HepG2 (cell line): ENCODE measurements at regions not wholly inside any gene's neighbourhood (a gene's known extent, or its start where the extent isn't known, plus 50 kb on each side); places are given as distances from the start of the nearest gene placed in this dataset.

ENCODE experiments used
- EP300 ChIP-seq, 3 experiments: sonication (generic) in 1 of 3; formaldehyde crosslinking in 1 of 3; IDR thresholded peaks; 2 replicates each; pipeline versions ENCODE4 v1.5.1 to v1.6.1; 2011 to 2020; ENCODE audit warnings: low read depth in 2 of 3, low read length in 2 of 3, borderline replicate concordance in 1 of 3, improper control_type of control experiment in 1 of 3, mild to moderate bottlenecking in 1 of 3, missing genetic modification reagents in 1 of 3, moderate library complexity in 1 of 3
- FOXA3 ChIP-seq: IDR thresholded peaks from 2 replicates; pipeline ENCODE4 v1.6.1; 2016; ENCODE audit warnings: missing genetic modification reagents, missing compliant biosample characterization
- HDAC2 ChIP-seq: sonication (generic); formaldehyde crosslinking; IDR thresholded peaks from 2 replicates; pipeline ENCODE4 v1.4.0; 2020; ENCODE audit warnings: missing genetic modification reagents
- HMG20A ChIP-seq: IDR thresholded peaks from 2 replicates; pipeline ENCODE4 v1.6.1; 2016; ENCODE audit warnings: borderline replicate concordance
- LCORL ChIP-seq, 2 experiments: fragments of 450-650 bp in 1 of 2; sonication (generic) in 1 of 2; formaldehyde crosslinking in 1 of 2; IDR thresholded peaks; 2 replicates each; pipeline versions ENCODE4 v1.5.0 to v1.6.1; 2017 to 2020; ENCODE audit warnings: antibody characterized with exemption in 1 of 2, missing genetic modification reagents in 1 of 2
- MYNN ChIP-seq: sonication (generic); formaldehyde crosslinking; IDR thresholded peaks from 2 replicates; pipeline ENCODE4 v1.4.0; 2020; ENCODE audit warnings: mild to moderate bottlenecking, low read depth, missing genetic modification reagents
- NCOR1 ChIP-seq: fragments of 200-600 bp; sonication (generic); IDR thresholded peaks from 2 replicates; pipeline ENCODE4 v1.7.0; 2017; ENCODE audit warnings: antibody characterized with exemption, low read length, borderline replicate concordance
- SAP130 ChIP-seq: IDR thresholded peaks from 2 replicates; pipeline ENCODE4 v1.6.1; 2016; ENCODE audit warnings: low read depth
- SIX1 ChIP-seq: sonication (generic); formaldehyde crosslinking; IDR thresholded peaks from 2 replicates; pipeline ENCODE4 v1.4.0; 2020; ENCODE audit warnings: missing genetic modification reagents, borderline replicate concordance
- SOX5 ChIP-seq: IDR thresholded peaks from 2 replicates; pipeline ENCODE4 v1.6.1; 2016; ENCODE audit warnings: borderline replicate concordance
- SP5 ChIP-seq: IDR thresholded peaks from 2 replicates; pipeline ENCODE4 v1.6.1; 2016; ENCODE audit warnings: low read depth, borderline replicate concordance
- STAT5B ChIP-seq: sonication (generic); formaldehyde crosslinking; IDR thresholded peaks from 2 replicates; pipeline ENCODE4 v1.4.0; 2020; ENCODE audit warnings: missing genetic modification reagents
- TAF15 ChIP-seq: fragments of 200-400 bp; formaldehyde crosslinking; IDR thresholded peaks from one replicate; pipeline ENCODE4 v1.6.1; 2018; ENCODE audit warnings: mild to moderate bottlenecking, low read depth, low read length; ENCODE audit not compliant: poor library complexity, severe bottlenecking
- TBX2 ChIP-seq: sonication (generic); formaldehyde crosslinking; IDR thresholded peaks from 2 replicates; pipeline ENCODE4 v1.5.0; 2020; ENCODE audit warnings: missing genetic modification reagents, mild to moderate bottlenecking, borderline replicate concordance
- TRIM24 ChIP-seq: sonication (generic); formaldehyde crosslinking; IDR thresholded peaks from 2 replicates; pipeline ENCODE4 v1.8.0; 2022; ENCODE audit warnings: mild to moderate bottlenecking, missing genetic modification reagents
- ZNF34 ChIP-seq: sonication (generic); formaldehyde crosslinking; IDR thresholded peaks from 2 replicates; pipeline ENCODE4 v1.4.0; 2020; ENCODE audit warnings: mild to moderate bottlenecking, missing genetic modification reagents, borderline replicate concordance
- ZNF484 ChIP-seq: sonication (generic); formaldehyde crosslinking; IDR thresholded peaks from 2 replicates; pipeline ENCODE4 v1.5.1; 2020; ENCODE audit warnings: mild to moderate bottlenecking, low read depth, missing genetic modification reagents, borderline replicate concordance
- ZNF672 ChIP-seq: sonication (generic); formaldehyde crosslinking; IDR thresholded peaks from 2 replicates; pipeline ENCODE4 v1.8.1; 2022; ENCODE audit warnings: missing genetic modification reagents
- ZNF781 ChIP-seq: sonication (generic); formaldehyde crosslinking; IDR thresholded peaks from 2 replicates; pipeline ENCODE4 v1.5.1; 2020; ENCODE audit warnings: borderline replicate concordance, mild to moderate bottlenecking, missing genetic modification reagents; ENCODE audit errors: not compliant biosample characterization
- TF ChIP-seq, protein P1 (sequence below): sonication (generic); formaldehyde crosslinking; IDR thresholded peaks from 2 replicates; pipeline ENCODE4 v1.5.1; 2020; ENCODE audit warnings: mild to moderate bottlenecking, missing genetic modification reagents, borderline replicate concordance
- TF ChIP-seq, protein P2 (sequence below): sonication (generic); formaldehyde crosslinking; IDR thresholded peaks from 2 replicates; pipeline ENCODE4 v1.8.0; 2022; ENCODE audit warnings: low read depth, missing genetic modification reagents

DNA sequence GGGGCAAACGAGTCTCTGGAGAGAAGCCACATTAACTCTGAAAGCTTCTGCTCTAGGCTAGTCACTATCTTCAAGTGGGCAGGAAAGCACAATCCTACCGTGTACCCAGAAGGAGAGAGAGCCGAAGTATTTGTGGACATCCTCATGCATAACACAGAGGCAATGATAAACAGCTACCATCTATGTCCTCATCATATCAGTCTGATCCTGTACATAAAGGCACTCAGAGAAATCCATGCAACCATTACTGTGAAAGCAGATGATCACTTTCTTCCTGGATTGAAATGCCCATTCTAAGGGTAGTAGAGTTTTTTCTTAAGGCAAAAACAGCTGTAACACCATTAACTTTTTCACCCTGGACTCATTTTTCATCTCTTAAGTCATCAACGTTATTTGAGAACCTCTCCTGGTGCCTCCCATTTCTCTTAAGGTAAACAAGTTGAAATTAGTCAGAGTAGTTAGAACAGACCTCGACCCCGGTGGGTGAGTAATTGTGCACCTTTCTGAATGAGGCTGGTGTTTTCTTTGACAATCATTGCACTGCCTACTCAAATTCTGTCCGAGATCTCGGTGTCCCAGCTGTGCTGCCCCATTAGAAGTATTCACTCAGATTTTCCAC is 327.4 kb downstream of the SHQ1 start (continued):
- TF ChIP-seq, protein P1, sequence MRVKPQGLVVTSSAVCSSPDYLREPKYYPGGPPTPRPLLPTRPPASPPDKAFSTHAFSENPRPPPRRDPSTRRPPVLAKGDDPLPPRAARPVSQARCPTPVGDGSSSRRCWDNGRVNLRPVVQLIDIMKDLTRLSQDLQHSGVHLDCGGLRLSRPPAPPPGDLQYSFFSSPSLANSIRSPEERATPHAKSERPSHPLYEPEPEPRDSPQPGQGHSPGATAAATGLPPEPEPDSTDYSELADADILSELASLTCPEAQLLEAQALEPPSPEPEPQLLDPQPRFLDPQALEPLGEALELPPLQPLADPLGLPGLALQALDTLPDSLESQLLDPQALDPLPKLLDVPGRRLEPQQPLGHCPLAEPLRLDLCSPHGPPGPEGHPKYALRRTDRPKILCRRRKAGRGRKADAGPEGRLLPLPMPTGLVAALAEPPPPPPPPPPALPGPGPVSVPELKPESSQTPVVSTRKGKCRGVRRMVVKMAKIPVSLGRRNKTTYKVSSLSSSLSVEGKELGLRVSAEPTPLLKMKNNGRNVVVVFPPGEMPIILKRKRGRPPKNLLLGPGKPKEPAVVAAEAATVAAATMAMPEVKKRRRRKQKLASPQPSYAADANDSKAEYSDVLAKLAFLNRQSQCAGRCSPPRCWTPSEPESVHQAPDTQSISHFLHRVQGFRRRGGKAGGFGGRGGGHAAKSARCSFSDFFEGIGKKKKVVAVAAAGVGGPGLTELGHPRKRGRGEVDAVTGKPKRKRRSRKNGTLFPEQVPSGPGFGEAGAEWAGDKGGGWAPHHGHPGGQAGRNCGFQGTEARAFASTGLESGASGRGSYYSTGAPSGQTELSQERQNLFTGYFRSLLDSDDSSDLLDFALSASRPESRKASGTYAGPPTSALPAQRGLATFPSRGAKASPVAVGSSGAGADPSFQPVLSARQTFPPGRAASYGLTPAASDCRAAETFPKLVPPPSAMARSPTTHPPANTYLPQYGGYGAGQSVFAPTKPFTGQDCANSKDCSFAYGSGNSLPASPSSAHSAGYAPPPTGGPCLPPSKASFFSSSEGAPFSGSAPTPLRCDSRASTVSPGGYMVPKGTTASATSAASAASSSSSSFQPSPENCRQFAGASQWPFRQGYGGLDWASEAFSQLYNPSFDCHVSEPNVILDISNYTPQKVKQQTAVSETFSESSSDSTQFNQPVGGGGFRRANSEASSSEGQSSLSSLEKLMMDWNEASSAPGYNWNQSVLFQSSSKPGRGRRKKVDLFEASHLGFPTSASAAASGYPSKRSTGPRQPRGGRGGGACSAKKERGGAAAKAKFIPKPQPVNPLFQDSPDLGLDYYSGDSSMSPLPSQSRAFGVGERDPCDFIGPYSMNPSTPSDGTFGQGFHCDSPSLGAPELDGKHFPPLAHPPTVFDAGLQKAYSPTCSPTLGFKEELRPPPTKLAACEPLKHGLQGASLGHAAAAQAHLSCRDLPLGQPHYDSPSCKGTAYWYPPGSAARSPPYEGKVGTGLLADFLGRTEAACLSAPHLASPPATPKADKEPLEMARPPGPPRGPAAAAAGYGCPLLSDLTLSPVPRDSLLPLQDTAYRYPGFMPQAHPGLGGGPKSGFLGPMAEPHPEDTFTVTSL (CRISPR knock-in tag): peak; percentile 68; the same call in 1 of the 2 replicates
- peak in 1 of 2 experiments; percentile 26; a peak in 2 of 4 replicates for TF ChIP-seq EP300 (IDR thresholded peaks at IDR 0.05; ENCODE audit: low read depth in 2 of 2, low read length in 2 of 2)
- no peak for TF ChIP-seq EP300 (CRISPR knock-in tag; IDR thresholded peaks at IDR 0.05; ENCODE audit: borderline replicate concordance)
- no peak for TF ChIP-seq ZNF781 (CRISPR knock-in tag)
- 0 out of 2 replicates have a peak, but pooled peaks have one; percentile 34 for TF ChIP-seq SP5 (CRISPR knock-in tag)
- TF ChIP-seq SOX5 (CRISPR knock-in tag): 0 out of 2 replicates have a peak, but pooled peaks have one; percentile 21
- peak; percentile 63; the same call in 1 of the 2 replicates for TF ChIP-seq SIX1 (CRISPR knock-in tag)
- TF ChIP-seq ZNF672: no peak
- TF ChIP-seq LCORL (IDR thresholded peaks at IDR 0.05): no peak
- peak; percentile 40; the same call in 1 of the 2 replicates for TF ChIP-seq LCORL (CRISPR knock-in tag; IDR thresholded peaks at IDR 0.05)
- no peak for TF ChIP-seq ZNF484 (CRISPR knock-in tag)
- peak; percentile 35 for TF ChIP-seq SAP130 (CRISPR knock-in tag)
- 0 out of 2 replicates have a peak, but pooled peaks have one; percentile 8 for TF ChIP-seq HDAC2 (CRISPR knock-in tag)
- TF ChIP-seq STAT5B: no peak
- TF ChIP-seq TRIM24 (CRISPR knock-in tag): no peak
- no peak for TF ChIP-seq MYNN (CRISPR knock-in tag)
- no peak for TF ChIP-seq NCOR1
- TF ChIP-seq TAF15: no peak
- TF ChIP-seq ZNF34 (CRISPR knock-in tag): no peak
- peak; percentile 35; the same call in 1 of the 2 replicates for TF ChIP-seq TBX2 (CRISPR knock-in tag)
- TF ChIP-seq FOXA3 (CRISPR knock-in tag): 0 out of 2 replicates have a peak, but pooled peaks have one; percentile 25
- TF ChIP-seq, protein P2, sequence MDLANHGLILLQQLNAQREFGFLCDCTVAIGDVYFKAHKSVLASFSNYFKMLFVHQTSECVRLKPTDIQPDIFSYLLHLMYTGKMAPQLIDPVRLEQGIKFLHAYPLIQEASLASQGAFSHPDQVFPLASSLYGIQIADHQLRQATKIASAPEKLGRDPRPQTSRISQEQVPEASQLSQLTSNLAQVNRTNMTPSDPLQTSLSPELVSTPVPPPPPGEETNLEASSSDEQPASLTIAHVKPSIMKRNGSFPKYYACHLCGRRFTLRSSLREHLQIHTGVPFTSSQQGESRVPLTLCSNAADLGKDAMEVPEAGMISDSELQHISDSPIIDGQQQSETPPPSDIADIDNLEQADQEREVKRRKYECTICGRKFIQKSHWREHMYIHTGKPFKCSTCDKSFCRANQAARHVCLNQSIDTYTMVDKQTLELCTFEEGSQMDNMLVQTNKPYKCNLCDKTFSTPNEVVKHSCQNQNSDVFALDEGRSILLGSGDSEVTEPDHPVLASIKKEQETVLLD (CRISPR knock-in tag): no peak
- TF ChIP-seq HMG20A (CRISPR knock-in tag): peak; percentile 28; the same call in 1 of the 2 replicates
